CD14-positive monocyte (primary cell): ENCODE measurements at regions not wholly inside any gene's neighbourhood (a gene's known extent, or its start where the extent isn't known, plus 50 kb on each side); places are given as distances from the start of the nearest gene placed in this dataset.

ENCODE experiments used
- DNase-seq, 3 donors: peaks; one replicate each; pipeline ENCODE4 v3.0.0-alpha.2; 2011 to 2022
- H2AFZ ChIP-seq: 2 replicates; pipeline ENCODE4 v1.6.0; 2012; ENCODE audit warnings: mild to moderate bottlenecking, low read depth, low read length, inconsistent platforms; ENCODE audit not compliant: insufficient read depth, poor library complexity, severe bottlenecking
- H3K27ac ChIP-seq, 2 donors: 1 replicate in 1 of 2; 2 replicates in 1 of 2; pipeline ENCODE4 v1.5.1; 2012 to 2013; ENCODE audit warnings: low read length in 2 of 2, control low read depth in 1 of 2, inconsistent platforms in 1 of 2, low read depth in 1 of 2, mild to moderate bottlenecking in 1 of 2
- H3K27me3 ChIP-seq, 2 donors: one replicate each; pipeline versions ENCODE4 v1.6.0 to v1.6.1; 2011 to 2013; ENCODE audit warnings: low read length in 2 of 2; ENCODE audit not compliant: control insufficient read depth in 2 of 2, insufficient read depth in 2 of 2
- H3K36me3 ChIP-seq, 2 donors: replicated peaks in 1 of 2; 1 replicate in 1 of 2; 2 replicates in 1 of 2; pipeline versions ENCODE4 v1.5.1 to v1.6.1; 2012 to 2013; ENCODE audit warnings: low read length in 2 of 2, control low read depth in 1 of 2, inconsistent platforms in 1 of 2, mild to moderate bottlenecking in 1 of 2; ENCODE audit not compliant: insufficient read depth in 2 of 2, control insufficient read depth in 1 of 2
- H3K4me1 ChIP-seq, 2 donors: 1 replicate in 1 of 2; 2 replicates in 1 of 2; pipeline versions ENCODE4 v1.5.1 to v1.6.1; 2012 to 2013; ENCODE audit warnings: low read length in 2 of 2, control low read depth in 1 of 2, inconsistent platforms in 1 of 2, mild to moderate bottlenecking in 1 of 2, moderate library complexity in 1 of 2; ENCODE audit not compliant: insufficient read depth in 2 of 2, control insufficient read depth in 1 of 2
- H3K4me2 ChIP-seq: replicated peaks from 2 replicates; pipeline ENCODE3; 2012; ENCODE audit warnings: low read length, moderate library complexity, mild to moderate bottlenecking; ENCODE audit not compliant: poor library complexity, severe bottlenecking; ENCODE audit errors: extremely low read depth
- H3K4me3 ChIP-seq, 3 experiments: fragments of 200-600 bp in 1 of 3; sonication (generic) in 1 of 3; replicated peaks in 1 of 3; 1 replicate in 2 of 3; 2 replicates in 1 of 3; pipeline ENCODE4 v1.5.1; 2011 to 2013; ENCODE audit warnings: low read length in 3 of 3, mild to moderate bottlenecking in 3 of 3, control low read depth in 2 of 3, low read depth in 2 of 3, inconsistent platforms in 1 of 3, moderate library complexity in 1 of 3
- H3K79me2 ChIP-seq: 2 replicates; pipeline ENCODE4 v1.6.0; 2012; ENCODE audit warnings: mild to moderate bottlenecking, control low read depth, inconsistent platforms, low read length, moderate library complexity; ENCODE audit not compliant: insufficient read depth
- H3K9ac ChIP-seq: 2 replicates; pipeline ENCODE4 v1.6.0; 2017; ENCODE audit warnings: low read length, mild to moderate bottlenecking; ENCODE audit not compliant: insufficient read depth, poor library complexity, severe bottlenecking
- H3K9me3 ChIP-seq, 2 donors: replicated peaks in 1 of 2; 1 replicate in 1 of 2; 2 replicates in 1 of 2; pipeline versions ENCODE4 v1.5.1 to v1.6.1; 2012 to 2013; ENCODE audit warnings: low read length in 2 of 2, control low read depth in 1 of 2; ENCODE audit not compliant: control insufficient read depth in 1 of 2, insufficient read depth in 1 of 2
- H4K20me1 ChIP-seq: 2 replicates; pipeline ENCODE4 v1.6.0; 2012; ENCODE audit warnings: mild to moderate bottlenecking, low read length, control low read depth, moderate library complexity; ENCODE audit not compliant: insufficient read depth
- H3K27ac Mint-ChIP-seq, 7 donors: one replicate each; pipeline ENCODE4 v1.8.0; 2020; ENCODE audit warnings: mild to moderate bottlenecking in 7 of 7, mixed read lengths in 7 of 7, moderate library complexity in 6 of 7, inconsistent platforms in 2 of 7
- H3K27me3 Mint-ChIP-seq, 3 donors: one replicate each; pipeline ENCODE4 v1.8.0; 2021 to 2022; ENCODE audit warnings: low read depth in 3 of 3, mild to moderate bottlenecking in 3 of 3, mixed read lengths in 3 of 3, moderate library complexity in 3 of 3, inconsistent platforms in 1 of 3
- H3K36me3 Mint-ChIP-seq, 2 donors: one replicate each; pipeline ENCODE4 v1.8.0; 2020; ENCODE audit warnings: mixed read lengths in 2 of 2, inconsistent platforms in 1 of 2, mild to moderate bottlenecking in 1 of 2
- H3K4me1 Mint-ChIP-seq: one replicate; pipeline ENCODE4 v1.8.0; 2020; ENCODE audit warnings: mild to moderate bottlenecking, mixed read lengths
- H3K4me3 Mint-ChIP-seq, 2 donors: one replicate each; pipeline ENCODE4 v1.8.0; 2020; ENCODE audit warnings: mild to moderate bottlenecking in 2 of 2, mixed read lengths in 2 of 2, moderate library complexity in 1 of 2
- H3K9me3 Mint-ChIP-seq, 7 donors: one replicate each; pipeline ENCODE4 v1.8.0; 2020 to 2022; ENCODE audit warnings: mixed read lengths in 7 of 7, mild to moderate bottlenecking in 6 of 7, moderate library complexity in 6 of 7, inconsistent platforms in 2 of 7
- WGBS: methylation state at CpG from one replicate; pipeline ENCODE4 v1.1.5; 2013; ENCODE audit warnings: missing lambda C conversion rate; ENCODE audit not compliant: insufficient coverage; 5-methylcytosine and 5-hydroxymethylcytosine counted together
- intact Hi-C, 2 donors: fragments of 100-400 bp; cut with micrococcal nuclease; formaldehyde crosslinking; loops; one replicate each; pipeline versions ENCODE4 v1.15.0 to v1.15.1; 2023
- TF ChIP-seq, protein P1 (sequence below): fragments of 200-600 bp; IDR thresholded peaks from one replicate; pipeline ENCODE4 v1.8.0; 2022; ENCODE audit warnings: antibody characterized with exemption, mild to moderate bottlenecking

DNA sequence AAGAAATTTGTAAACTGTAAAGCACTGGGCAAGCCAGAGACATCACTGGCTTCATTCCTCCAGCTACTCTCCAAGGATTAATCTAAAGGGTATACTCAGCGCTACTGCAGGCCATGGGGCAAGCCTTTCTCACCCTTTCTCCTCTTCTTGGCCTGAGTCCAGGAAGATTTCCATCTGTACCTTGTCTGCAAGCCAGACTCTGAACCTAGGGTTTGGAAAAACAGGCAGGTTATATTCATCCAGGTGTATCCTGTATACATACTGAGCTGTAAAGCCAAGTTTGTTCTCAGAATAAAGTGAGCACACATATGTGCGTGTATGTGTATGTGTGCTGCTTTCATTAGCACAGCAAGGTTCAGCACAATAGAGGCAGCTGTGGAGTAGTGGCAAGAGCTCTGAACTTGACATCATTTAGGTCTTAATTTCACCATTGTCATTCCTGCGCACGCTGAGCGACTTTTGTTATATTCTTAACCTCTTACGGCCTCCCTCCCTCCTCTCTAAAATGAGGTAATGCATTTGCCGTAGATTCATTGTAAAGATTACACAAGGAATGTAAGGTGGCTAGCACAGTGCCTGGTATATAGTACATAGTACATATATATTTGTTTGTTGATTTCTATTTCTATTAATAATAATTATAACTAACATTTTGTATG lies 128.1 kb upstream of the JUN start:
- Histone ChIP-seq H3K4me1 (peaks cover 10 to 12% of the 10 kb centered on the region in 2 donors), H3K79me2 (no peaks in the 10 kb centered on the region), H3K27me3 (no peaks in the 10 kb centered on the region), H3K36me3 (no peaks in the 10 kb centered on the region), H3K4me3 (no peak overlapping the region), H3K27ac (no peak overlapping the region), H3K4me2 (no peak overlapping the region), H3K9me3 (peaks cover 6 to 11% of the 10 kb centered on the region in 2 donors), H4K20me1 (no peaks in the 10 kb centered on the region), H2AFZ (no peak overlapping the region), H3K9ac (no peak overlapping the region)
- peaks cover 16% of the 10 kb centered on the region for H3K4me1 Mint-ChIP-seq
- H3K4me3 Mint-ChIP-seq: no peak overlapping the region
- TF ChIP-seq, protein P1, sequence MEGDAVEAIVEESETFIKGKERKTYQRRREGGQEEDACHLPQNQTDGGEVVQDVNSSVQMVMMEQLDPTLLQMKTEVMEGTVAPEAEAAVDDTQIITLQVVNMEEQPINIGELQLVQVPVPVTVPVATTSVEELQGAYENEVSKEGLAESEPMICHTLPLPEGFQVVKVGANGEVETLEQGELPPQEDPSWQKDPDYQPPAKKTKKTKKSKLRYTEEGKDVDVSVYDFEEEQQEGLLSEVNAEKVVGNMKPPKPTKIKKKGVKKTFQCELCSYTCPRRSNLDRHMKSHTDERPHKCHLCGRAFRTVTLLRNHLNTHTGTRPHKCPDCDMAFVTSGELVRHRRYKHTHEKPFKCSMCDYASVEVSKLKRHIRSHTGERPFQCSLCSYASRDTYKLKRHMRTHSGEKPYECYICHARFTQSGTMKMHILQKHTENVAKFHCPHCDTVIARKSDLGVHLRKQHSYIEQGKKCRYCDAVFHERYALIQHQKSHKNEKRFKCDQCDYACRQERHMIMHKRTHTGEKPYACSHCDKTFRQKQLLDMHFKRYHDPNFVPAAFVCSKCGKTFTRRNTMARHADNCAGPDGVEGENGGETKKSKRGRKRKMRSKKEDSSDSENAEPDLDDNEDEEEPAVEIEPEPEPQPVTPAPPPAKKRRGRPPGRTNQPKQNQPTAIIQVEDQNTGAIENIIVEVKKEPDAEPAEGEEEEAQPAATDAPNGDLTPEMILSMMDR: no peak
- no peak for DNase-seq
- no peaks in the 10 kb centered on the region for H3K36me3 Mint-ChIP-seq
- peaks cover 2 to 15% (median 8%) of the 10 kb centered on the region in 7 donors for H3K9me3 Mint-ChIP-seq
- no peak overlapping the region for H3K27ac Mint-ChIP-seq
- H3K27me3 Mint-ChIP-seq: peaks cover 1 to 3% (median 2%) of the 10 kb centered on the region in 3 donors
- intact Hi-C loops: no loop called here
- WGBS: no CpG with 5 or more reads among the region's 7 CpGs

DNA sequence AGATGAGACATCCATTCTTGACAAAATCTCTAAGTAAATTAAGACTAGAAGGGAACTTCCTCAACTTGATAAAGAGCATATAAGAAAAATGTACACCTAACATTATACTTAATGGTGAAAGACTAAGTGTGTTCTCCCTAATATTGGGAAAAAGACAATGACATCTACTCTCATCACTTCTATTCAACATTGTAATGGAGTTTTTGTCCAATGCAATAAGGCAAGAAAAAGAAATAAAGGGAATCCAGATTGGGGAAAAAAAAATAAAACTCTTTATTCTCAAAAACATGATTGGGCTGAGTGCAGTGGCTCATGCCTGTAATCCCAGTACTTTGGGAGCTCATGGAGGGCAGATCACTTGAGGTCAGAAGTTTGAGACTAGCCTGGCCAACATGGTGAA lies 131.1 kb upstream of the JUN start:
- Mint-ChIP-seq H3K4me1 (peaks cover 13% of the 10 kb centered on the region), H3K27ac (no peak overlapping the region), H3K9me3 (peaks cover 4 to 18% (median 9%) of the 10 kb centered on the region in 7 donors), H3K27me3 (peaks cover 0 to 2% (median 0%) of the 10 kb centered on the region in 3 donors), H3K36me3 (peaks cover 0 to 6% of the 10 kb centered on the region in 2 donors), H3K4me3 (no peak overlapping the region)
- Histone ChIP-seq H3K4me1 (peaks cover 14 to 16% of the 10 kb centered on the region in 2 donors), H3K4me2 (no peak overlapping the region), H3K36me3 (no peaks in the 10 kb centered on the region), H3K9me3 (peaks cover 6 to 11% of the 10 kb centered on the region in 2 donors), H4K20me1 (no peaks in the 10 kb centered on the region), H2AFZ (no peak overlapping the region), H3K9ac (no peak overlapping the region), H3K4me3 (no peak overlapping the region), H3K79me2 (no peaks in the 10 kb centered on the region), H3K27me3 (no peaks in the 10 kb centered on the region), H3K27ac (no peak overlapping the region)
- intact Hi-C loops: no loop called here
- no peak for DNase-seq
- TF ChIP-seq, protein P1: no peak
